GM19239 (cell line): ENCODE measurements at regions not wholly inside any gene's neighbourhood (a gene's known extent, or its start where the extent isn't known, plus 50 kb on each side); places are given as distances from the start of the nearest gene placed in this dataset.

Experiments
- DNase-seq: peaks from one replicate; pipeline ENCODE4 v3.0.0; 2011; ENCODE audit warnings: low spot score; ENCODE audit not compliant: insufficient read length
- FAIRE-seq: peaks from 2 replicates; lab custom pipeline; 2011; peaks lifted over from hg19 to GRCh38; lab: Jason Lieb, UNC

- FAIRE-seq = no peak
- DNase-seq = no peak
Measured at GRCh38 chr3:7793786-7794185, 707.8 kb upstream of the LMCD1 start.

DNA sequence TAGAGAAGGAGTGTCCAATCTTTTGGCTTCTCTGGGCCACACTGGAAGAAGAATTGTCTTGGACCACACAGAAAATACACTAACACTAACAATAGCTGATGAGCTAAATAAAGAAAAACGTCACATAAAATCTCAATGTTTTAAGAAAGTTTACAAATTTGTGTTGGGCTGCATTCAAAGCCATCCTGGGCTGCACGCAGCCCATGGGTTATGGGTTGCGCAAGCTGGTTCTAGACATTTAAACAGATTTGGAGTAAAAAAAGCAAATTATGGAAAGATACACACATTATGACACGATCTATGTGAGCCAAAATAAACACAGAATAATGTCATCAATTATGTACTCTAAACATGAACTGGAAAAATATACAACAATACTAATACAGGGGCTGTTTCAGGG, 703.3 kb upstream of the LMCD1 start:
- FAIRE-seq = no peak

DNA sequence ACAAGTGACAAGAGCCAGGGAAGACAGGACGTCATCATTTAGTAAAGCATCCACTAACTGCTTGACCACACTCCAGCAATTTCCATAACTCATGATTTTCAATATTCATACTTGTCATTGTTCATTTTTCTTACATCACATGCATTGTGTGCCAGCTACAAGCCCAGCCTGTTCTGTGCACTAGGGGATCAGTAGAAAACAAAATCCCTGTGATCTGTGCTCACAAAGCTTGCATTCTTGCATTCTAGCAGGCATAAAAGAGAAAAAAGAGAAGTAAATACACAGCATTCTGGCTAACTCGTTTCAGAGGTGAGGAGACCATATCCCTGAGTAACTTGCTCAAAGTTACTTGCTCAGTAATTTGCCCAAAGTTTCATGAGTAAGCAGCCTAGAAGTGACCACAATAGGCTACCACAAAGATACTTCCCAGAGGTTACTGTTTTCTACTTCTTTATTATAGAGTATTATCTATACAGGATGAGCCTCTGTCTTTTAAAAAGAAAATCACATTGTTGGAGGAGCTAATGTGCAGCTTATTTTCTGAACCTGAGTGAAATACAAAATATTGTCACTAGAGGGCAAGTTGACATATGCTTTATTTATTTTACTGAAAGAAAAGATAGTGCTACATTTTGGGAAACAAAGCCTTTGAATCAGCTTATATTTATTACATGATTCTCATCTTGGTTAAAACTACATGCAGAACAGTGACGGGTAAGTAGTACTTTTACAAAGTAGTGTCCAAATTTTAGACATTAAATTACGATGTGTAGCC, 701.4 kb upstream of the LMCD1 start:
- FAIRE-seq = no peak
- DNase-seq = no peak

More for the DNA sequence above, 703.3 kb upstream of the LMCD1 start:
- no peak for DNase-seq

DNA sequence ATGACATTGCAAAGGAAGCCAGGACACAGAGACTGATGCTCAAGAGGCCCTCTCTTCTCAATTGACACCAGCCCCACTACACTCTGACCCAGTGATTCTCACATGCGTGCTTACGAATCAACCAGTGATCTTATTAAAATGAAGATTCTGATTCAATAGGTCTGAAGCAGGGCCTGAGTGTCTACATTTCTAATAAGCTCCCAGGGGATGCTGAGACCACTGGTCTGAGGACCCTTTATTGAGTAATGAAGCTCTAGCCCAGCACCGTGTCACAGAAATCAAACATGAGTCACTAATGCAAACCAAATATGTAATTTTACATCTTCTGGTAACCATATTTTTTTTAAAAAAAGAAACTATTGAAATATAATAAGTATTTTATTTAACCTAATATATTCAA, 689.1 kb upstream of the LMCD1 start:
- no peak for FAIRE-seq

DNA sequence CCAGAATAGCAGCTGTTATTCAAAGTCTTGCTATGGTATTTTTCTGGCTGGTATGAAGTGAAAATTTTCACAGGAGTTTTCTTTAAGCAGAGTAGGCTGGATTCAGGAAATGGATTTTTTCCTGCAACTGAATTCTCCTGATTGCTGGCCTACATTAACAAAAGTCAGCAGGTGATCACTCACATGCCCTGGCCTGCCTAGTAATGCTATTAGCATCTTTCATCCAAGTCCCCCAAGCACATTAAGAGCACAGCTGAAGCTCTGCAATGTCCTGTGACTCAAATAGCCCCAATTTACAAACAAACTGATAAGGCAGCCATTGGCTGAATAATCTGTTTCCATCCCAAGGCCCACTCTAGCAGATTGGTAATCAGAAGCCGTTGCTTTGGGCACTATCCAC, 688.3 kb upstream of the LMCD1 start:
- FAIRE-seq = no peak
- DNase-seq = no peak

More for the DNA sequence above, 689.1 kb upstream of the LMCD1 start:
- no peak for DNase-seq

GRCh38 chr3:7817239-7817638, 684.4 kb upstream of the LMCD1 start:
- DNase-seq (no peak), FAIRE-seq (no peak)

GRCh38 chr3:7820969-7821368, 680.7 kb upstream of the LMCD1 start:
- FAIRE-seq = no peak
- no peak for DNase-seq

DNA sequence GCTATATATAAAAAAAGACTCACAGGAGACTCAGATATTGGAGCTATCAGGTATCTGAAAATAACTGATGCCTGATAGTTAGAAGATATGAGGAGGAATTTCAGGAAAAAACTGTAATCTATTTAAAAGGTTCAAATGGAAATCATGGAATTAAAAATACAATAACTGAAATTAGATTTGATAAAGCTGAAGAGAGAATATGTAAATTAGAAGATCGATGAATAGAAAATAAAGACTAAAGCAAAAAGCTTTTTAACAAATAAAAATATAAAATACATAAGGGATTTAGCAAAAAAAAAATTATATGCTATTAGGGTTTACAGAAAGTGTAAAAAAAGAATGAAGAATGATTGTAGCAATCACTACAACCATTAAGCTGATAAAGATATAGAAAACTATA, 679.8 kb upstream of the LMCD1 start:
- FAIRE-seq (no peak), DNase-seq (no peak)

DNA sequence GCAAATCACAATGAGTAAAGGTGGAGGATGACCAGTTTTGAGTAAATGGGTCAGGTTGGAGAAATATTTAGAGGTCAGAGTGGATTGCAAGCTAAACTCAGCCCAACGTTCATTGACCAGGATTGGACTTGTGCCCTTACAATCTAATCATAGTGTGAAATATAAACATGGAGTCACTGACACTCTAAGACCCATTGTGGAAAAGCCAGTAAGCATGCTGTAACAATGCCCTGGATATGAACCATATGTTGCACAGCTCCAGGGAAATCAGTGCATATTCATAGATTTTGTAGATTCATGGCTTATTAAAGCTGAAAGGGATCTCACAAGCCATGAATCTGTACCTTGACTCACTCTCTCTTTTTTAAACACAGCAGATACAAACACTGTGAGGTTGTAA, 660.2 kb upstream of the LMCD1 start:
- no peak for FAIRE-seq
- no peak for DNase-seq

DNA sequence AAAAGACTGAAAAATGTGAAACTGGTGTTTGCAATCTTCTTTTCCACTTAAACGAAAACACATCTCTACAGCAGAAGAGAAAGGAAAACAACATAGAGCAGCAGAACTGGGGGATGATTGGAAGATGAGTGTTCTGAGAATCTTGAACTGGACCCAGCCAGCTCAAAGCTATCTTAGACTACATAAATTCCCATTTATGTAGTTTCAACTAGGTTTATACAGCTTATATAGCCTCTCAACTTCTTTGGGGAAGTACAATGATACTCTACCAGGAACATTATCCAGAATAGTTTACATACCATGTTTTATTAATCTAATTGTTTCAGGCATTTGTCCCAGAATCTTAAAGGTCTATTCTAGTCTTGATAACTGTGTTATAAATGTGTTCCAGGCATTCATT, 658.2 kb upstream of the LMCD1 start:
- no peak for FAIRE-seq
- DNase-seq = no peak

GRCh38 chr3:7847021-7847420, 654.6 kb upstream of the LMCD1 start:
- FAIRE-seq (no peak), DNase-seq (no peak)

- no peak for DNase-seq
- no peak for FAIRE-seq
Measured at GRCh38 chr3:7847521-7847920, 654.1 kb upstream of the LMCD1 start.

GRCh38 chr3:7854266-7854665, 647.4 kb upstream of the LMCD1 start:
- DNase-seq (no peak), FAIRE-seq (no peak)

DNA sequence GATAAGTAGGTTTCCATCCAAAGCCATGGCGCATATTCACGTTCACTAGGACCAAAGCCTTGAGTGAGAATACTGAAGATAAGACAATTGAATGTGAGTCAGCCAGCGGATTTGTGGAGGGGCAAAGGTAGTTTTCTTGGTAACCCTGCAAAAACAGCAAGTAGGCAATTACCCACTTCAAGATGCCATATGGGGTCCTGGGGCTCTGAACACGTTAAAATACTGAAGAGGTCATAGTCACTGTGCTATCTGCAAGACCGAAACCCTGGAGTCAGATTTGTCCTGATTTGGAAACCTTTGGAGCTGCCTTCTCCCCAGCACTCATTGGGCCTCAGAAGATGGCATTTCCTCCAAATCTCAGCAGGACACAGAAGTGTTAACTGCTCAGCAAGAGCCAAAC, 646.9 kb upstream of the LMCD1 start:
- FAIRE-seq (no peak), DNase-seq (no peak)

GRCh38 chr3:7865611-7866010, 636.0 kb upstream of the LMCD1 start:
- DNase-seq = no peak
- FAIRE-seq = no peak

DNA sequence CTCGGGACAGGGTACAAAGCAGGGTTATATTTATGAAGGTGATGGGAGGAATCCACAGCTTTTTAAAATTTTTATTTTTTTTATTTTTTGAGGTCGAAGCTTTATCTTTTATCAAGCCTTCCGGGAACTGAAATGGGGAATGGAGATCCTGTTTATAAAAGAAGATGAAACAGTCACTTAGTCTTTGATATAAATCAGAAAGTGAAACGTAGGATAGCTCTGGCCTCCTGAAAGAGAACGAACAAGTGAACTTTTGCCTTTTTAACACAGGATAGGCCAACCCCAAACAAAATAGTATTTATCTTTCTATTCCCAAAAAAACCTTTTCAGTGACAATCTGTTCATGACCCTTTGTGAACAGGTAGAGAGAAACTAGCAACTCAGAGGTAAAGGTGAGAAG, 634.0 kb upstream of the LMCD1 start:
- no peak for DNase-seq
- no peak for FAIRE-seq

DNA sequence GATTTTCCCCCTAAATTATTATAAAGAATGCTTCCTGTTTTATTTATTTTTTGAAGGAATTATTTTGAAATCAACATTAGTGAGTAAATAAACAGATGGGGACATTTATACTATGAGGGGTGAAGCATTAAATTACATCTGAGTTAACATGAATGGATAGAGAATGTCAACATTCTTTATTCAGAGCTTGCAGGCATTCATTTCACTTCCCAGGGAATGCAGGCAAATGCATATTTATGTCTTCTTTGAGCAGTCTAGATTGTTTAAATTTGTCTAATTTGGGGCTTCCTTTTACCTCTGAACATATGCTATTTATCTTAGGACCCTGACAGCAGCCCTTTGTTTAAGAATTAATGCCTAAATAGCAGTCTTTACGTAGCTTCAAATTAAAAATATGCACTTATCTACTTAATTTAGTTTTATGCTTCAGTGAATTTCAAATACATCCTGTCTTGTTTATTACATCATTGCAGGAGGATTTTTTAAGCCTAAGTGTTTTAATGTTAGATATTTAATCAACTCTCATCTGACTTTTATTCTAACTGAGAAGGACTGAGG, 630.5 kb upstream of the LMCD1 start:
- FAIRE-seq (no peak), DNase-seq (no peak)

- FAIRE-seq = no peak
- DNase-seq = no peak
Measured at GRCh38 chr3:7874116-7874515, 627.5 kb upstream of the LMCD1 start.

DNA sequence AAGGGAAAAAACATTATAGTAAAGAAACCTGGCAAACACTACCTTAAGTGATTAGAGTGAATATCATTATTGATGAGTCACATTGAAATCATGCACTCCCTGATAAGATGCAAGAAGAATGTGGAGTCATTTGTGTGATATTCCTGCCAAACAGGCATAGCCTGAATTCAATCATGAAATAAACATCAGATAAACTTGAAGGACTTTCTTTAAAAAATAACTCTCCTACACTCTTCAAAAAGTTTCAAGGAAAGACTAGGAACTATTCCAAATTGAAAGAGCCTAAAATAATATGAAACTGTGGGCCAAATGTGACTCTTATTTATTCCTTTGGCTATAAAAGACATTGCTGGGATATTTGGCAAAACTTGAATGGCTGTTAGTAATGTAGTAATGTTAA, 625.7 kb upstream of the LMCD1 start:
- DNase-seq = no peak
- FAIRE-seq = no peak

GRCh38 chr3:7876741-7877297, 624.8 kb upstream of the LMCD1 start:
- no peak for DNase-seq
- no peak for FAIRE-seq

GRCh38 chr3:7877312-7877711, 624.3 kb upstream of the LMCD1 start:
- FAIRE-seq (no peak), DNase-seq (no peak)

DNA sequence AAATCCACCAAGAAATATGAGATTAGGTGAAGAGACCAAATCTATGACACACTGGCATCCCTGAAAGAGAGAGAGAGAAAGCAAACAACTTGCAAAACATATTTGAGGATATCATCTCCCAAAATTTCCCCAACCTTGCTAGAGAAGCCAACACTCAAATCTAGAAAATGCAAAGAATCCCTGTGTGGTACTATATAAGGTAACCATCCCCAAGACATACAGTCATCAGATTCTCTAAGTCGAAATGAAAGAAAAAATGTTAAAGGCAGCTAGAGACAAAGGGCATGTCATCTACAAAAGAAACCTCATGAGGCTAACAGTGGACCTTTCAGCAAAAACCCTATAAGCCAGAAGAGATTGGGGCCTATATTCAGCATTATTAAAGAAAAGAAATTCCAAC, 622.1 kb upstream of the LMCD1 start:
- DNase-seq (no peak), FAIRE-seq (no peak)
